Loucy (cell line): ENCODE measurements at regions not wholly inside any gene's neighbourhood (a gene's known extent, or its start where the extent isn't known, plus 50 kb on each side); places are given as distances from the start of the nearest gene placed in this dataset.

Experiments used
- CTCF ChIP-seq: fragments of 200-600 bp; sonication (generic); conservative IDR thresholded peaks from 2 replicates; pipeline ENCODE4 v1.5.1; 2014; ENCODE audit warnings: mild to moderate bottlenecking, antibody characterized with exemption, low read length
- EZH2phosphoT487 ChIP-seq: fragments of 200-600 bp; IDR thresholded peaks from 2 replicates; pipeline ENCODE4 v1.6.1; 2018; ENCODE audit warnings: antibody characterized with exemption, mild to moderate bottlenecking, moderate library complexity, borderline replicate concordance

DNA sequence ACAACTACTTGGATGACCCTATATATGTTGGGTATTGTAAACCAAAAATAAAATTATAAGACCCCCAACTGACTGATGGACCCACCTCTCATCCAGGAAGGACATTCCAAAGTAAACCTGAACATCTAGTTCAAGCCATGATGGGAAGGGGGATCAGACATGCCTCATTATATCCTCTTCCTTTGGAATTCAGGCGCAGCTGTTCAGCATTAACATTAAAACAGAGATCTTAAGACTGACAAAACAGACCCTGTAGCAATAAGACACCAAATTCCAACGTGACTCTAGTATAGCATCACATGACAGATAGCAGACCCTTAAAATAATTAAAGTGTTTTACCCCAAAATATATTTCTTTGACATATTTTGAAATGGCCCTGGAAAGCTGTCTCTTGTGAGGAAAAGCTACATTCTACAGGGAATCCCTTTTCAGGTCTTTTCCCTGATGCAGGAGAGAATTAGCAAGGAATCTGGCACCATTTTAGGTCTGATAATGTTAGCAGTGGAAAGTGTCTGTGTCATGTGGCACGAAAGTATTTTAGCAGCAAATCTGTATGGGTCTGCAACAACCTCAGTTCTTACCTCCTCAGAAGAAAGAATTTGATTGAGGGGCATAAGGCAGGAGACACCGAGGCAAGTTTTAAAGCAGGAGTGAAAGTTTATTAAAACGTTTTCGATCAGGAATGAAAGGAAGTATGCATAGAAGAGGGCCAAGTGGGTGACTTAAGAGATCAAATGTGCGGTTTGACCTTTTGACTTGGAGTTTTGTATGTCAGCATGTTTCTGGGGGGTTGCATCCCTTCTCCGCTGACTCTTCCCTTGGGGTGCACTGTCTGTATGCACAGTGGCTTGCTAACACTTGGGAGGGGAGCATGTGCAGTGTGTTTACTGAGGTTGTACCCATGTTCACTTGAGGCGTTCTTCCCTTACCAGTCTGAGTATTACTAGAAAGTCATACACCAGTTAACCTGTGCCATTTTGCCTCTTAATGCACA is 236.6 kb upstream of the PPP1R3A start:
- no peak for TF ChIP-seq CTCF
- no peak for TF ChIP-seq EZH2phosphoT487
